Omental fat pad (tissue), 3 donors: ENCODE measurements at regions not wholly inside any gene's neighbourhood (a gene's known extent, or its start where the extent isn't known, plus 50 kb on each side); places are given as distances from the start of the nearest gene placed in this dataset.
"Not testable (repeated sequence)": the region's sequence is repeated elsewhere in the genome, so short reads cannot be mapped to it uniquely, and the experiment has no call there.

Experiments used
- ATAC-seq: fragments of 150-250 bp; one replicate; pipeline ENCODE4 v1.9.1; 2016; ENCODE audit warnings: mild to moderate bottlenecking, moderate library complexity; ENCODE audit not compliant: low FRiP score
- DNase-seq: peaks from one replicate; pipeline ENCODE4 v3.0.0-alpha.2; 2019; ENCODE audit warnings: low spot score
- TF ChIP-seq, protein P1 (sequence below), 3 donors: fragments of 450-650 bp; IDR thresholded peaks; one replicate each; pipeline ENCODE4 v1.5.1; 2016 to 2017; ENCODE audit warnings: antibody characterized with exemption in 3 of 3, mild to moderate bottlenecking in 3 of 3, moderate library complexity in 2 of 3

DNA sequence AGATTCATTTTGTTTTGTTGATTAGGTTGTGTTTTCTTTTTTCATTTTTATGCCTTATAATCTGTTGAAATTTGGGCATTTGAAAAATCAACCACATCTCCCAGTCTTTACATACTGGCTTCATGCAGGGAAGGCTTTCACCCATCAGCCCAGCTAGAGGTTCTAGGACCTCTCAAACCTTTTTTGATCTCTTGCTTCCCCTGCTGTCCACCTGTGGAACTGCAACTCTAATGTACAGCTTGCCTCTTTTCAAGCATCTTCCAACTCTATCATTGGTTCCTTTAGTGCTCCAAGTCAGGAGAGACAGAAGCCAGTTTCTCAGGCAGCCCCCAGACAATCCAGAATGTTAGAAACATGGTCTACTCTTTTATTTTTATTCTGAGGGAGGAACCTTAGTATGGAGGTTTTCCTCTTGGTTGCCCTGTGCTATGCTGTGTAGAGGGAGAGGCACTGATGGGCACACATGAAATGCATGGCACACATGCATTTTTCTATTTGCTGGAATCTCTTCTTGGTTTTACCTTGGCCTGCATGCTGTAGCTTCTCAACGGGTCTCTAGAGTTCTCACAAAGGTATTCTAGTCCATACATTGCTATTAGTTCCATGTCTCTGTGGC is 107.2 kb upstream of the L3MBTL4 start:
- ATAC-seq (no peak), DNase-seq (no peak)
- TF ChIP-seq, protein P1, sequence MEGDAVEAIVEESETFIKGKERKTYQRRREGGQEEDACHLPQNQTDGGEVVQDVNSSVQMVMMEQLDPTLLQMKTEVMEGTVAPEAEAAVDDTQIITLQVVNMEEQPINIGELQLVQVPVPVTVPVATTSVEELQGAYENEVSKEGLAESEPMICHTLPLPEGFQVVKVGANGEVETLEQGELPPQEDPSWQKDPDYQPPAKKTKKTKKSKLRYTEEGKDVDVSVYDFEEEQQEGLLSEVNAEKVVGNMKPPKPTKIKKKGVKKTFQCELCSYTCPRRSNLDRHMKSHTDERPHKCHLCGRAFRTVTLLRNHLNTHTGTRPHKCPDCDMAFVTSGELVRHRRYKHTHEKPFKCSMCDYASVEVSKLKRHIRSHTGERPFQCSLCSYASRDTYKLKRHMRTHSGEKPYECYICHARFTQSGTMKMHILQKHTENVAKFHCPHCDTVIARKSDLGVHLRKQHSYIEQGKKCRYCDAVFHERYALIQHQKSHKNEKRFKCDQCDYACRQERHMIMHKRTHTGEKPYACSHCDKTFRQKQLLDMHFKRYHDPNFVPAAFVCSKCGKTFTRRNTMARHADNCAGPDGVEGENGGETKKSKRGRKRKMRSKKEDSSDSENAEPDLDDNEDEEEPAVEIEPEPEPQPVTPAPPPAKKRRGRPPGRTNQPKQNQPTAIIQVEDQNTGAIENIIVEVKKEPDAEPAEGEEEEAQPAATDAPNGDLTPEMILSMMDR (IDR thresholded peaks at IDR 0.05) = no peak

DNA sequence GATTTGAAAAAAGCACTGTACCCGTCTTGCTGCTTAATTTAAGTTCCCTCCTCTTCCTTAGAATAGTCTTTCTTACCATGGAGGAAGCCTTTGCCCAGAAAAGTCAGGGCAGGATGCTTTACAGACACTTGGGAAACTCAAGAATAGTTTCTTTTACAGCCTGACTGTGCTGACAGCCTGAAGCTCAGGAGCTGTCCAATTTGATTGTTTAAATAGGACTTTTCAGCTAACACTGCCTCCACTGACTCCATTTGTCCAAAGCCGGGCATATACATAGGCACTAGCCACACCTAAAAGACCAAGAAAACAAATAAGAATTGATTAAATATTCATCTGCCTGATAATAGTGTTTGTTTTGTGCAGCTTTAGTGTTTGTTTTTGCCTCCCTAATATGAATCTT is 110.9 kb upstream of the L3MBTL4 start:
- TF ChIP-seq, protein P1 (IDR thresholded peaks at IDR 0.05) = no peak
- DNase-seq = no peak
- ATAC-seq = no peak

DNA sequence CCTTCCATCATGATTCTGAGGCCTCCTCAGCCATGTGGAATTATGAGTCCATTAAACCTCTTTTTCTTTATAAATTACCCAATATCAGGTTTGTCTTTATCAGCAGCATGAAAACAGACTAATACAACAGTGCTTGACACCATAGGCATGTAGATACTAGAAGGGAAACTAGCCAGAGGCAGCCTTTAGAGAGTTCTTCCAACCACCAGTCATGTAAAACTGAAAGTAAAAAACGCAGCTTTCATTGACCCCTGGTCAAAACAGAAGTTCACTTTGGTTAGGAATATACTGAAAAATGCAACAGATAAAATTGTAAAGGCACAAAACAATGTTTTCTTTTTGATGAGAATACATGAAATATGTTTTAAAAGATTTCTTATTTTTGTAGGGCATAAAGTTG is 122.8 kb upstream of the L3MBTL4 start:
- TF ChIP-seq, protein P1 (IDR thresholded peaks at IDR 0.05) = no peak
- DNase-seq (no peak), ATAC-seq (no peak)

DNA sequence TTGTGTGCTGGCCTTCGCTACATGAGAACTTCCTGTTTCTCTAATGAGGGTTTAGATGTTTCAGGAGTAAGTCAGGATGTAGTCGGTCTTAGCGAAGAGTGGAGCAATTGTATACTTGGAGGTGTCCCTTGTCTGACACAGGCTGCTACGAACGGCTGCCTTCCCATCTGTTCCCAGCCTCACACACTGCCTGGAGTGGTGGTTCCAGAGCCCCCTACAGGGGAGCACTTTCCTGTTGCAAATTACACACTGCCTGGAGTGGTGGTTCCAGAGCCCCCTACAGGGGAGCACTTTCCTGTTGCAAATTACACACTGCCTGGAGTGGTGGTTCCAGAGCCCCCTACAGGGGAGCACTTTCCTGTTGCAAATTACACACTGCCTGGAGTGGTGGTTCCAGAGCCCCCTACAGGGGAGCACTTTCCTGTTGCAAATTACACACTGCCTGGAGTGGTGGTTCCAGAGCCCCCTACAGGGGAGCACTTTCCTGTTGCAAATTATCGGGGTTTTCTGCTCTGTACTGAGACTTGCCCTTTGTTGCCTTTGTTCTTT is 126.5 kb upstream of the L3MBTL4 start:
- ATAC-seq, DNase-seq: not testable (repeated sequence)

DNA sequence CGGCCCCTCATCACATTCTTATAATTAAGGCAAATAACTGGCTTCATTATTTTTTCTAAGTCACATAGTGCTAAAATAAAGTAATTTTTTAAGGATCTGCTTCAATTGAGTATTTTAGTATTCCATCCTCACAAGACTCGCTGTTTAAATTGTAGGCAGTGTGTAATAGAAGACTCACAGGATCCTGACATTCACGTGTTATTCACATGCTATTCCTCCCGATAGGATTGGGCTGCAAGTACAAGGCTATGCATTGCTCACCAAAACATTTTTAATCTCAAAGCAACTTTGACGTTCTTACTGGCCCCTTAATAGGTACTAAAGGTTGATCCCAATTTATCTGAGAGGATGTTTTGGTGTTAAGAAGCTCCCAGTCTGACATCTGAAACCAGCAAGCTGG is 127.6 kb upstream of the L3MBTL4 start:
- TF ChIP-seq, protein P1 (IDR thresholded peaks at IDR 0.05) = no peak
- no peak for ATAC-seq
- no peak for DNase-seq

DNA sequence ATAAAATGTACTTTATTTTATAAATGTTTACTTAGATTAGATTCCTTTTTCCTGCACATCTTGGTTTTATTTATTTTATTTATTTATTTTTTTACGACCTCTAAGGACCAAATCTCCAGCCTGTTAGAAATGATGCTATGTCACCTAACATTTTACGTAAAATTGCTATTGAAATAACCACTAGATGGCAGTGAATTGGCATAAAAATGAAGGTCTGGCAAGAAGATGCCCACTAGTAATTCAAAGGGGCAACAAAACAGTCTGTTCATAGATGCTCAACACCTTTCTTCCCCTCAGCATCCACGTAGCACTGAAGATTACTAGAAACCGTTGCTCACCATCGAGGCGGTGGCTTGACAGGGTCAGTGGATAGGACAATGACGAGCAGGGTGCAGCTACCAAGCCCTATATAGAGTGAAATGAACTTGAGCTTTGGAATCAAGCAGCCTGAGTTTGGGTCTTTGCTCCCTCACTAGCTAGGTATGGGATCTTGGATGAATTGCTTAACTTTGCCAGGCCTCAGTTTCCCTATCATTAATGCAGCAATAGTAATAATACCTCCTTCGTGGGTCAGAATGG is 128.7 kb upstream of the L3MBTL4 start:
- ATAC-seq (no peak), DNase-seq (no peak)
- TF ChIP-seq, protein P1 (IDR thresholded peaks at IDR 0.05) = no peak

DNA sequence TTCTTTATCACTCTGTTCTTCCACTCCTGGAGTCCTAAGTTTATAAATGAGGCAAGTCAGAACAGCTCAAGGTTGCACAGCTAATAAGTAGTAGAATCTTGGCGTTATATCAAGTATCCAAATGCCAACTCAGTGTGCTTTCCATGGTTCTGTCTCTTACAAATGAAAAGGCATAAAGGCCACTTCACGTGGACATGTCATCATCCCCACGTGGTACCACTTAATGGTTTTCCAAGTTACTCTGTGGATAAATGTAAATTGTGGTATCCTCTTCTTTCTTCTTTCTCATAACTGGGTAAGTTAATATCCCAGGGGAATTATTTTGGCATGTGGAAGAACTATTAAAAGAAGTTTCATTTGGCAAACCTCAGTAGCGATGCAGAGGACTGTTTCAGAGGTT is 131.5 kb upstream of the L3MBTL4 start:
- TF ChIP-seq, protein P1 (IDR thresholded peaks at IDR 0.05) = no peak
- DNase-seq (no peak), ATAC-seq (no peak)
